ENCODE measurements at regions not wholly inside any gene's neighbourhood (a gene's known extent, or its start where the extent isn't known, plus 50 kb on each side); places are given as distances from the start of the nearest gene placed in this dataset.

DNA sequence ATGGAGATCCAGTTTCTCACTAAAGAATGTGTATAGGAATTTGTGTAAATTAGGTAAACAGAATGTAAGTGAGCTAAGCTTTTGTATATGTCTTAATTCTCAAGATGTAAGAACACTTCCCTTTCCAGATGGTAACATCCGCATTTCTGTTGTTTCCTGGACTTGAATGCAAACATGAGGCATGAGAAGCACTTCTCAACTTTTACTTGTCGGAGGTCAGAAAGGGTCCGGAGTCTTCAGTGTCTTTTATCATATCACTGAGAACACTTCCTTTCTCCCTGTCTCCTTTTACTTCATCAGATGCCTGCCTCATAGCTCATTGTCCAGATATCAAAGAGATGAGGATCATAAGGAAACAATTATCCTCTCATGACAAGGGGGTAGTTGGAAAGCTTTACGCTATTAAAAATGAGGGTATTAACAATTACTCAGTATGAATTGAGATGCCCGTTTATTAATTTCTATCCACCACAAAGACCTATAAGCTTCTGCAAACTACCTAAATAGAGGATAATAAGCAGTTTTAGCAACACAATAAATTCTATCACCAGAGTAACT, 214.1 kb upstream of the FLRT2 start:
- TF ChIP-seq, protein P1, sequence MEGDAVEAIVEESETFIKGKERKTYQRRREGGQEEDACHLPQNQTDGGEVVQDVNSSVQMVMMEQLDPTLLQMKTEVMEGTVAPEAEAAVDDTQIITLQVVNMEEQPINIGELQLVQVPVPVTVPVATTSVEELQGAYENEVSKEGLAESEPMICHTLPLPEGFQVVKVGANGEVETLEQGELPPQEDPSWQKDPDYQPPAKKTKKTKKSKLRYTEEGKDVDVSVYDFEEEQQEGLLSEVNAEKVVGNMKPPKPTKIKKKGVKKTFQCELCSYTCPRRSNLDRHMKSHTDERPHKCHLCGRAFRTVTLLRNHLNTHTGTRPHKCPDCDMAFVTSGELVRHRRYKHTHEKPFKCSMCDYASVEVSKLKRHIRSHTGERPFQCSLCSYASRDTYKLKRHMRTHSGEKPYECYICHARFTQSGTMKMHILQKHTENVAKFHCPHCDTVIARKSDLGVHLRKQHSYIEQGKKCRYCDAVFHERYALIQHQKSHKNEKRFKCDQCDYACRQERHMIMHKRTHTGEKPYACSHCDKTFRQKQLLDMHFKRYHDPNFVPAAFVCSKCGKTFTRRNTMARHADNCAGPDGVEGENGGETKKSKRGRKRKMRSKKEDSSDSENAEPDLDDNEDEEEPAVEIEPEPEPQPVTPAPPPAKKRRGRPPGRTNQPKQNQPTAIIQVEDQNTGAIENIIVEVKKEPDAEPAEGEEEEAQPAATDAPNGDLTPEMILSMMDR (IDR thresholded peaks at IDR 0.05; ENCODE audit: borderline replicate concordance, extremely low read depth, low read length, poor library complexity, severe bottlenecking): no peak
- no peak for TF ChIP-seq EZH2 (IDR thresholded peaks at IDR 0.05; ENCODE audit: borderline replicate concordance, low read depth, low read length, severe bottlenecking)

Measured in DND-41 (cell line).